ENCODE measurements at regions not wholly inside any gene's neighbourhood (a gene's known extent, or its start where the extent isn't known, plus 50 kb on each side); places are given as distances from the start of the nearest gene placed in this dataset.
"Not testable (repeated sequence)": the region's sequence is repeated elsewhere in the genome, so short reads cannot be mapped to it uniquely, and the experiment has no call there.

GRCh38 chr15:39515765-39516164 is 65.1 kb upstream of the THBS1 start:
- DNase-seq (no peak), ATAC-seq (no peak)
- peaks cover 14% of the 10 kb centered on the region for H3K9me3 ChIP-seq
- intact Hi-C loops (cut with DNase I) = no loop called here
- TF ChIP-seq CTCF (IDR thresholded peaks at IDR 0.05) = no peak
- 89 to 95% (median 93%) methylated on average over 3 of the region's 3 CpGs for WGBS, 3 donors
- H3K36me3 ChIP-seq (ENCODE audit: insufficient read depth in 1 of 2, low read depth in 1 of 2) = no peaks in the 10 kb centered on the region
- H3K4me3 ChIP-seq = no peak overlapping the region
- no peak overlapping the region for H3K27ac ChIP-seq
- no peaks in the 10 kb centered on the region for H3K27me3 ChIP-seq (ENCODE audit: insufficient read depth in 3 of 3, low read length in 2 of 3)
- no peaks in the 10 kb centered on the region for H3K4me1 ChIP-seq

GRCh38 chr15:39517122-39517855 is 63.6 kb upstream of the THBS1 start:
- 90 to 92% (median 91%) methylated on average over 6 of the region's 6 CpGs for WGBS, 3 donors
- DNase-seq (no peak), ATAC-seq (no peak)
- no peaks in the 10 kb centered on the region for H3K36me3 ChIP-seq (ENCODE audit: insufficient read depth in 1 of 2, low read depth in 1 of 2)
- no peak for TF ChIP-seq CTCF (IDR thresholded peaks at IDR 0.05)
- no peaks in the 10 kb centered on the region for H3K27me3 ChIP-seq (ENCODE audit: insufficient read depth in 3 of 3, low read length in 2 of 3)
- H3K4me3 ChIP-seq = no peak overlapping the region
- intact Hi-C loops (cut with DNase I) = no loop called here
- peaks cover 14% of the 10 kb centered on the region for H3K9me3 ChIP-seq
- H3K27ac ChIP-seq = no peak overlapping the region
- no peaks in the 10 kb centered on the region for H3K4me1 ChIP-seq

GRCh38 chr15:39523968-39524367 is 56.9 kb upstream of the THBS1 start:
- WGBS, 3 donors = 86 to 91% (median 91%) methylated on average over 3 to 5 of the region's 5 CpGs
- H3K27me3 ChIP-seq (ENCODE audit: insufficient read depth in 3 of 3, low read length in 2 of 3); DNase-seq; H3K27ac ChIP-seq; intact Hi-C loops (cut with DNase I); ATAC-seq; H3K36me3 ChIP-seq (ENCODE audit: insufficient read depth in 1 of 2, low read depth in 1 of 2); H3K4me1 ChIP-seq; H3K9me3 ChIP-seq; H3K4me3 ChIP-seq: not testable (repeated sequence)

- WGBS, 3 donors = 92 to 97% (median 96%) methylated on average over 4 of the region's 4 CpGs
- H3K27ac ChIP-seq = no peak overlapping the region
- no peaks in the 10 kb centered on the region for H3K36me3 ChIP-seq (ENCODE audit: insufficient read depth in 1 of 2, low read depth in 1 of 2)
- H3K4me3 ChIP-seq = no peak overlapping the region
- ATAC-seq = no peak
- H3K27me3 ChIP-seq (ENCODE audit: insufficient read depth in 3 of 3, low read length in 2 of 3) = peaks cover 0 to 1% (median 0%) of the 10 kb centered on the region in 3 donors
- no peaks in the 10 kb centered on the region for H3K4me1 ChIP-seq
- no peak for TF ChIP-seq CTCF (IDR thresholded peaks at IDR 0.05)
- DNase-seq = no peak
- intact Hi-C loops (cut with DNase I) = no loop called here
- H3K9me3 ChIP-seq = no peaks in the 10 kb centered on the region
Measured at GRCh38 chr15:39529457-39529856, 51.4 kb upstream of the THBS1 start.

- intact Hi-C loops (cut with DNase I) = no loop called here
- no peaks in the 10 kb centered on the region for H3K36me3 ChIP-seq (ENCODE audit: insufficient read depth in 1 of 2, low read depth in 1 of 2)
- DNase-seq (no peak), ATAC-seq (no peak)
- H3K27ac ChIP-seq = no peak overlapping the region
- peaks cover 0 to 1% (median 0%) of the 10 kb centered on the region in 3 donors for H3K27me3 ChIP-seq (ENCODE audit: insufficient read depth in 3 of 3, low read length in 2 of 3)
- H3K4me1 ChIP-seq = no peaks in the 10 kb centered on the region
- no peak for TF ChIP-seq CTCF (IDR thresholded peaks at IDR 0.05)
- WGBS, 3 donors = 75 to 80% (median 78%) methylated on average over 7 of the region's 7 CpGs
- no peak overlapping the region for H3K4me3 ChIP-seq
- no peaks in the 10 kb centered on the region for H3K9me3 ChIP-seq
Measured at GRCh38 chr15:39530480-39531342, 50.2 kb upstream of the THBS1 start.
